ENCODE measurements at regions not wholly inside any gene's neighbourhood (a gene's known extent, or its start where the extent isn't known, plus 50 kb on each side); places are given as distances from the start of the nearest gene placed in this dataset.
A peak's percentile ranks its signal among the peaks of the same experiment; 100 is the strongest.

GRCh38 chr20:51262240-51262639 is 239.3 kb upstream of the KCNG1 start:
- H4K20me1 ChIP-seq (ENCODE audit: insufficient read depth, low read length): no peaks in the 10 kb centered on the region
- no peak overlapping the region for H3K18ac ChIP-seq (ENCODE audit: low read depth, low read length)
- H3K27me3 ChIP-seq (ENCODE audit: control insufficient read depth, insufficient read depth, low read length): peaks cover 23% of the 10 kb centered on the region
- no peak overlapping the region for H2AK9ac ChIP-seq (replicated peaks; ENCODE audit: low read depth, low read length, poor library complexity)
- H4K8ac ChIP-seq (ENCODE audit: low read depth in 2 of 2, low read length in 2 of 2): no peak overlapping the region
- no peaks in the 10 kb centered on the region for H3K36me3 ChIP-seq (ENCODE audit: control insufficient read depth, insufficient read depth, low read length)
- H2BK20ac ChIP-seq (ENCODE audit: low read depth, low read length): no peak overlapping the region
- H3K79me1 ChIP-seq (ENCODE audit: low read depth in 1 of 2, low read length in 2 of 2): no peaks in the 10 kb centered on the region
- H4K91ac ChIP-seq (ENCODE audit: insufficient read depth, low read depth, low read length): no peak overlapping the region
- H3K9me1 ChIP-seq (ENCODE audit: insufficient read depth, low read length): no peaks in the 10 kb centered on the region
- no peak overlapping the region for H3K4me2 ChIP-seq (ENCODE audit: low read depth, low read length)
- no peak overlapping the region for H2BK15ac ChIP-seq (ENCODE audit: low read depth, low read length)
- H3K23ac ChIP-seq (ENCODE audit: low read depth, low read length): no peak overlapping the region
- TF ChIP-seq MAZ (IDR thresholded peaks at IDR 0.05; ENCODE audit: borderline replicate concordance, low read depth, low read length) (no peak), POLR2A (IDR thresholded peaks at IDR 0.05; ENCODE audit: low read depth, low read length) (no peak), SMC3 (IDR thresholded peaks at IDR 0.05; ENCODE audit: low read depth, low read length) (no peak), MAFK (IDR thresholded peaks at IDR 0.05; ENCODE audit: low read depth, low read length) (no peak), RAD21 (IDR thresholded peaks at IDR 0.05; ENCODE audit: low read length) (no peak), ELK1 (IDR thresholded peaks at IDR 0.05; ENCODE audit: borderline replicate concordance, low read depth, low read length) (no peak), USF2 (IDR thresholded peaks at IDR 0.05; ENCODE audit: low read depth, low read length) (no peak), NFE2L2 (IDR thresholded peaks at IDR 0.05; ENCODE audit: low read depth, low read length) (no peak), CHD1 (IDR thresholded peaks at IDR 0.05; ENCODE audit: low read depth, low read length) (no peak)
- intact Hi-C loops (cut with micrococcal nuclease): loop anchor here (10.0 kb wide), 1 partner anchor 57 kb away; no protein-coding TSS in a partner anchor
- H2AK5ac ChIP-seq (ENCODE audit: low read depth, low read length): no peak overlapping the region
- no peaks in the 10 kb centered on the region; the same call in 1 of the 2 replicates for H3K4me1 ChIP-seq (ENCODE audit: control insufficient read depth, insufficient read depth, low read length)
- no peak overlapping the region for H3K56ac ChIP-seq (ENCODE audit: extremely low read depth, insufficient read depth, low read length)
- no peak overlapping the region for H3K4ac ChIP-seq (ENCODE audit: low read depth, low read length)
- H2BK5ac ChIP-seq (ENCODE audit: low read depth, low read length, poor library complexity, severe bottlenecking): no peak overlapping the region
- H3K4me3 ChIP-seq (ENCODE audit: insufficient read depth, low read depth, low read length): no peak overlapping the region
- H2BK120ac ChIP-seq (ENCODE audit: low read depth, low read length): no peak overlapping the region
- in situ Hi-C loops (cut with MboI; ENCODE audit: low sequenced_read_pairs): no loop called here
- DNase-seq: no peak
- no peak overlapping the region; the same call in 1 of the 2 replicates for H3K14ac ChIP-seq (replicated peaks; ENCODE audit: low read depth, low read length)
- dilution Hi-C loops (cut with HindIII; ENCODE audit: low sequenced_read_pairs, unreplicated experiment): no loop called here
- no peak overlapping the region for H3K9ac ChIP-seq (ENCODE audit: low read depth, low read length)
- ATAC-seq (ENCODE audit: low read depth): no peak
- H3K27ac ChIP-seq (ENCODE audit: insufficient read depth, low read length): no peak overlapping the region
- H3K9me3 ChIP-seq (ENCODE audit: control insufficient read depth, insufficient read depth, low read length): peaks cover 6% of the 10 kb centered on the region
- no TSS peak for BruUV-seq (replicated peaks)
- no CpG with 5 or more reads among the region's 9 CpGs for WGBS, 2 experiments (ENCODE audit: extremely low coverage in 2 of 2, insufficient read length in 1 of 2)
- POLR2A ChIA-PET (ENCODE audit: unreplicated experiment): no interaction called here
- H2AFZ ChIP-seq (replicated peaks; ENCODE audit: low read length, poor library complexity): peak overlapping the region; percentile 43
- H4K5ac ChIP-seq (ENCODE audit: low read depth, low read length): no peak overlapping the region
- CTCF ChIA-PET: no interaction called here

Data from IMR-90 (cell line).